H9 (cell line): ENCODE measurements at regions not wholly inside any gene's neighbourhood (a gene's known extent, or its start where the extent isn't known, plus 50 kb on each side); places are given as distances from the start of the nearest gene placed in this dataset.

Experiments
- DNase-seq: peaks from one replicate; pipeline ENCODE4 v3.0.0-alpha.2; 2017
- H2AFZ ChIP-seq: one replicate; pipeline ENCODE4 v1.6.1; 2013; ENCODE audit warnings: mild to moderate bottlenecking, low read length, control low read depth, moderate library complexity
- H2AK5ac ChIP-seq: 2 replicates; pipeline ENCODE4 v1.6.1; 2013; ENCODE audit warnings: low read length, control low read depth, mixed read lengths; ENCODE audit not compliant: insufficient read length
- H2BK120ac ChIP-seq: one replicate; pipeline ENCODE4 v1.6.1; 2013; ENCODE audit warnings: low read depth, mild to moderate bottlenecking, low read length, control low read depth, inconsistent platforms; ENCODE audit not compliant: poor library complexity, severe bottlenecking
- H2BK12ac ChIP-seq: 2 replicates; pipeline ENCODE4 v1.6.1; 2013; ENCODE audit warnings: low read length, control low read depth, mixed read lengths, low read depth; ENCODE audit not compliant: insufficient read length
- H2BK15ac ChIP-seq: 2 replicates; pipeline ENCODE4 v1.6.1; 2013; ENCODE audit warnings: low read depth, low read length, control low read depth
- H2BK20ac ChIP-seq: one replicate; pipeline ENCODE4 v1.6.1; 2013; ENCODE audit warnings: low read depth, mild to moderate bottlenecking, low read length, control low read depth, inconsistent platforms; ENCODE audit not compliant: poor library complexity, severe bottlenecking
- H2BK5ac ChIP-seq: 2 replicates; pipeline ENCODE4 v1.6.1; 2013; ENCODE audit warnings: low read length, control low read depth, mixed read lengths; ENCODE audit not compliant: insufficient read length
- H3K14ac ChIP-seq: 2 replicates; pipeline ENCODE4 v1.6.1; 2013; ENCODE audit warnings: low read length, control low read depth; ENCODE audit not compliant: insufficient read depth
- H3K18ac ChIP-seq: 2 replicates; pipeline ENCODE4 v1.6.1; 2013; ENCODE audit warnings: low read depth, mild to moderate bottlenecking, mixed read lengths, low read length, control low read depth; ENCODE audit not compliant: insufficient read length
- H3K23ac ChIP-seq: 2 replicates; pipeline ENCODE4 v1.6.1; 2013; ENCODE audit warnings: low read length, control low read depth, mixed read lengths, low read depth; ENCODE audit not compliant: insufficient read length
- H3K23me2 ChIP-seq: 2 replicates; pipeline ENCODE4 v1.6.1; 2013; ENCODE audit warnings: low read depth, mild to moderate bottlenecking, mixed read lengths, low read length, control low read depth; ENCODE audit not compliant: insufficient read length, poor library complexity, severe bottlenecking
- H3K27ac ChIP-seq: 2 replicates; pipeline ENCODE4 v1.5.1; 2013; ENCODE audit warnings: low read length, control low read depth, mixed read lengths, low read depth; ENCODE audit not compliant: insufficient read length
- H3K27me3 ChIP-seq: 2 replicates; pipeline ENCODE4 v1.6.1; 2013; ENCODE audit warnings: low read length, control low read depth, inconsistent platforms; ENCODE audit not compliant: insufficient read depth
- H3K4ac ChIP-seq: 2 replicates; pipeline ENCODE4 v1.6.1; 2013; ENCODE audit warnings: low read depth, mild to moderate bottlenecking, control low read depth, inconsistent platforms, low read length, moderate library complexity
- H3K4me1 ChIP-seq: 2 replicates; pipeline ENCODE4 v1.6.1; 2013; ENCODE audit warnings: low read length, control low read depth, inconsistent platforms; ENCODE audit not compliant: insufficient read depth
- H3K4me2 ChIP-seq: 2 replicates; pipeline ENCODE4 v1.6.1; 2013; ENCODE audit warnings: low read length, control low read depth, mixed read lengths; ENCODE audit not compliant: insufficient read length, insufficient read depth
- H3K56ac ChIP-seq: 2 replicates; pipeline ENCODE4 v1.6.1; 2013; ENCODE audit warnings: low read depth, mild to moderate bottlenecking, mixed read lengths, low read length, control low read depth; ENCODE audit not compliant: insufficient read length
- H3K79me1 ChIP-seq: 2 replicates; pipeline ENCODE4 v1.6.1; 2013; ENCODE audit warnings: low read depth, mild to moderate bottlenecking, moderate library complexity, low read length, control low read depth, inconsistent platforms; ENCODE audit not compliant: insufficient read depth, poor library complexity, severe bottlenecking
- H3K79me2 ChIP-seq: 2 replicates; pipeline ENCODE4 v1.6.1; 2013; ENCODE audit warnings: low read length, control low read depth, inconsistent platforms; ENCODE audit not compliant: insufficient read depth
- H3K9ac ChIP-seq: 2 replicates; pipeline ENCODE4 v1.6.1; 2013; ENCODE audit warnings: low read length, control low read depth, mixed read lengths; ENCODE audit not compliant: insufficient read length; ENCODE audit errors: extremely low read depth
- H3K9me3 ChIP-seq: one replicate; pipeline ENCODE4 v1.6.1; 2013; ENCODE audit warnings: low read depth, low read length, inconsistent platforms; ENCODE audit not compliant: control insufficient read depth
- H3T11ph ChIP-seq: one replicate; pipeline ENCODE4 v1.6.1; 2013; ENCODE audit warnings: mild to moderate bottlenecking, low read length, control low read depth, inconsistent platforms
- H4K20me1 ChIP-seq: one replicate; pipeline ENCODE4 v1.6.1; 2013; ENCODE audit not compliant: control insufficient read depth, insufficient read length, insufficient read depth
- H4K5ac ChIP-seq: 2 replicates; pipeline ENCODE4 v1.6.1; 2013; ENCODE audit warnings: low read depth, mild to moderate bottlenecking, mixed read lengths, low read length, control low read depth; ENCODE audit not compliant: insufficient read length
- H4K8ac ChIP-seq: replicated peaks from 2 replicates; pipeline ENCODE4 v1.6.1; 2013; ENCODE audit warnings: low read length, control low read depth, mixed read lengths, low read depth; ENCODE audit not compliant: insufficient read length
- H4K91ac ChIP-seq: 2 replicates; pipeline ENCODE4 v1.6.1; 2013; ENCODE audit warnings: low read depth, mild to moderate bottlenecking, moderate library complexity, mixed read lengths, low read length, control low read depth; ENCODE audit not compliant: insufficient read length
- H3K27ac Mint-ChIP-seq, 3 experiments: 2 replicates in 2 of 3; 3 replicates in 1 of 3; pipeline ENCODE4 v1.8.0; 2020 to 2021; ENCODE audit warnings: mixed read lengths in 3 of 3, mild to moderate bottlenecking in 1 of 3, moderate library complexity in 1 of 3
- H3K27me3 Mint-ChIP-seq: 2 replicates; pipeline ENCODE4 v1.8.0; 2021; ENCODE audit warnings: low read depth, mild to moderate bottlenecking, moderate library complexity, mixed read lengths
- H3K36me3 Mint-ChIP-seq, 3 experiments: 2 replicates in 2 of 3; 3 replicates in 1 of 3; pipeline ENCODE4 v1.8.0; 2020 to 2021; ENCODE audit warnings: low read depth in 3 of 3, mixed read lengths in 3 of 3; ENCODE audit not compliant: insufficient read depth in 1 of 3
- H3K4me1 Mint-ChIP-seq, 2 experiments: 2 replicates each; pipeline ENCODE4 v1.8.0; 2020; ENCODE audit warnings: mixed read lengths in 2 of 2
- H3K4me3 Mint-ChIP-seq, 2 experiments: 2 replicates in 1 of 2; 3 replicates in 1 of 2; pipeline ENCODE4 v1.8.0; 2020 to 2021; ENCODE audit warnings: mild to moderate bottlenecking in 2 of 2, mixed read lengths in 2 of 2, moderate library complexity in 1 of 2
- H3K9me3 Mint-ChIP-seq, 2 experiments: 2 replicates in 1 of 2; 3 replicates in 1 of 2; pipeline ENCODE4 v1.8.0; 2020; ENCODE audit warnings: mild to moderate bottlenecking in 2 of 2, mixed read lengths in 2 of 2, moderate library complexity in 1 of 2
- WGBS: extraction: QIAGEN DNeasy Blood & Tissue Kit; methylation state at CpG from one replicate; pipeline ENCODE4 v1.1.7; 2013; ENCODE audit warnings: missing lambda C conversion rate, low lambda C conversion rate, mixed read lengths; ENCODE audit not compliant: insufficient read length; ENCODE audit errors: extremely low coverage; 5-methylcytosine and 5-hydroxymethylcytosine counted together
- TF ChIP-seq, protein P1 (sequence below): fragments of 200-600 bp; sonication (generic); conservative IDR thresholded peaks from 3 replicates; pipeline ENCODE4 v1.8.0; 2021; ENCODE audit warnings: antibody characterized with exemption, mild to moderate bottlenecking

DNA sequence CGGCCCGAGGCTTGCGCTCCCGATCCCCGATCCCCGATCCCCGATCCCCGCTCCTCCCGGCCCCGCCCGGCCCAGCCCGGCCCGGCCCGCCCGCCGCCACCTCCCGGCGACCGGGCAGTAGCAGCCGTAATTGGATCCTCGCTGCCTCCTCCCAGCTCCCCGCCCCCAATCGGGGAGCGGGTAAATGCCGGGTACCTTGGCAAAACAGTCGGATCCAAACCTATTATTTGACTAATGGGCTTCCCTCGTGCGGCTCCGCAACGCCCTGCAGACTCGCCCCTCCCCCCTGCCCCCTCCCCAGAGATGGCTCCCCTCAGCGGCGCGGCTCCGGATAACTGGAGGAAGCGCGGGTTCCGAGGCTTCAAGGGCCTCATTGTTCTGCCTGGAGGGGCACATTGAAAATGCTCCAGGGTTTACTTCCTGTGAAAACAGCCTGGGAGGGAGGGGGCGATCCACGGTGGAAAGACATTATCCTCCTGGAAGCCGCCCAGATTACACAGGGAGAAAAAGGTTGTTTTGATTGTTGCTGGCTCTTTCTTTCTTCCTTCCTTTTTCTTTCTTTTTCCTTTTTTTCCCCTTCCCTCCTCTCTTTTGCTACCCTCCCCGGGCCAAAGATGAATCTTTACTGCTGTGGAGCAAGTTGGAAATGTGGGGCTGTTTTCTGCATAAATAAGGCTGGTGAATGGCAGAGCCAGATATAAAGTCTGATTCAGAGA is 94.7 kb upstream of the ZMIZ1 start:
- peak overlapping the region; percentile 41 for H3K56ac ChIP-seq
- H2BK120ac ChIP-seq, result no peak overlapping the region
- no peak overlapping the region for H2BK5ac ChIP-seq
- H3K4me2 ChIP-seq, result peak overlapping the region; percentile 86
- H3T11ph ChIP-seq, result no peak overlapping the region
- H2BK12ac ChIP-seq, result no peak overlapping the region
- peak overlapping the region; percentile 51 for H3K18ac ChIP-seq
- no peaks in the 10 kb centered on the region for H3K79me1 ChIP-seq
- Mint-ChIP-seq H3K27me3 (peaks cover 26% of the 10 kb centered on the region), H3K9me3 (no peaks in the 10 kb centered on the region), H3K4me1 (peaks cover 43 to 48% of the 10 kb centered on the region in 2 experiments), H3K27ac (peak overlapping the region; percentile 94 to 98 (median 97)), H3K36me3 (no peaks in the 10 kb centered on the region; a peak in 2 of 7 replicates), H3K4me3 (peak overlapping the region; percentile 68 to 81)
- no peaks in the 10 kb centered on the region for H3K79me2 ChIP-seq
- no peaks in the 10 kb centered on the region for H3K9me3 ChIP-seq
- no peak overlapping the region for H2BK15ac ChIP-seq
- peak overlapping the region; percentile 76 for H3K27ac ChIP-seq
- no peak overlapping the region for H2BK20ac ChIP-seq
- H3K9ac ChIP-seq, result peak overlapping the region; percentile 50
- peak; percentile 88 for DNase-seq
- no peaks in the 10 kb centered on the region for H4K20me1 ChIP-seq
- peak overlapping the region; percentile 78 for H4K5ac ChIP-seq
- peaks cover 13% of the 10 kb centered on the region for H3K23me2 ChIP-seq
- peaks cover 3% of the 10 kb centered on the region; the same call in 1 of the 2 replicates for H3K4me1 ChIP-seq
- H2AK5ac ChIP-seq, result no peak overlapping the region
- TF ChIP-seq, protein P1, sequence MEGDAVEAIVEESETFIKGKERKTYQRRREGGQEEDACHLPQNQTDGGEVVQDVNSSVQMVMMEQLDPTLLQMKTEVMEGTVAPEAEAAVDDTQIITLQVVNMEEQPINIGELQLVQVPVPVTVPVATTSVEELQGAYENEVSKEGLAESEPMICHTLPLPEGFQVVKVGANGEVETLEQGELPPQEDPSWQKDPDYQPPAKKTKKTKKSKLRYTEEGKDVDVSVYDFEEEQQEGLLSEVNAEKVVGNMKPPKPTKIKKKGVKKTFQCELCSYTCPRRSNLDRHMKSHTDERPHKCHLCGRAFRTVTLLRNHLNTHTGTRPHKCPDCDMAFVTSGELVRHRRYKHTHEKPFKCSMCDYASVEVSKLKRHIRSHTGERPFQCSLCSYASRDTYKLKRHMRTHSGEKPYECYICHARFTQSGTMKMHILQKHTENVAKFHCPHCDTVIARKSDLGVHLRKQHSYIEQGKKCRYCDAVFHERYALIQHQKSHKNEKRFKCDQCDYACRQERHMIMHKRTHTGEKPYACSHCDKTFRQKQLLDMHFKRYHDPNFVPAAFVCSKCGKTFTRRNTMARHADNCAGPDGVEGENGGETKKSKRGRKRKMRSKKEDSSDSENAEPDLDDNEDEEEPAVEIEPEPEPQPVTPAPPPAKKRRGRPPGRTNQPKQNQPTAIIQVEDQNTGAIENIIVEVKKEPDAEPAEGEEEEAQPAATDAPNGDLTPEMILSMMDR, result 0 out of 3 replicates have a peak, but pooled peaks have one; percentile 22
- no CpG with 5 or more reads among the region's 42 CpGs for WGBS
- H2AFZ ChIP-seq, result no peak overlapping the region
- no peak overlapping the region for H3K23ac ChIP-seq
- H3K14ac ChIP-seq, result peak overlapping the region; percentile 86; the same call in 1 of the 2 replicates
- no peak overlapping the region for H3K4ac ChIP-seq
- H4K91ac ChIP-seq, result no peak overlapping the region
- H4K8ac ChIP-seq, result no peak overlapping the region
- no peaks in the 10 kb centered on the region for H3K27me3 ChIP-seq
